ENCODE measurements at regions not wholly inside any gene's neighbourhood (a gene's known extent, or its start where the extent isn't known, plus 50 kb on each side); places are given as distances from the start of the nearest gene placed in this dataset.

DNA sequence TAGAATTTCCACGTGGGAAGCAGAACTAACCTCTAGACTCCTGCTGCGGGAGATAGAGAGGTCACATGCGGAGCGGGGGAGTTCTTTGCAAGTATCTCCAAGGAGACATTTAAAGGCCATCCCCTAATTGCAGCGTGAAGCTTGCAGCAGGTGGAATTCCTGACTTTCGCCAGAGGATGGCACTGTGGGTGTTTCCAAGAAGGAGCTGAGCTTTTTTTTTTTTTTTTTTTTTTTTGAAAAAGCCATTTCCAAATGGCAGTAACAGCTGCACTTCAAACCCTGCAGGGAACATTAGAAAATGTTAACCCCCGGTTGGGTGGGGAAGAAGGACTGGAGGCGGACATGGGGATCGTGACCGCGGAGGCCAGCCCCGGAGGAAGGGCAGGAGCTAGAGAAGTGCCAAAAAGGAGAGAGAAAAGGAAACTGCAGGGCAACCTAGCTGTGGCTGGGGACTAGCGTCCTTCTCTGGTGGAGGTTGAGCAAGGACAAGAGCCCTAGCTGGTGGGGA, 487.7 kb downstream of the TYW1 start:
- Histone ChIP-seq H3K27me3 (ENCODE audit: insufficient read depth, low read length) (no peaks in the 10 kb centered on the region), H2AFZ (ENCODE audit: low read depth, low read length) (peak overlapping the region; percentile 47), H3K4me2 (ENCODE audit: low read length) (peak overlapping the region; percentile 65), H3K9ac (ENCODE audit: low read length) (no peak overlapping the region), H3K79me2 (ENCODE audit: insufficient read depth, low read length) (no peaks in the 10 kb centered on the region), H4K20me1 (ENCODE audit: insufficient read depth, low read length) (no peaks in the 10 kb centered on the region), H3K36me3 (ENCODE audit: insufficient read depth, low read length) (no peaks in the 10 kb centered on the region), H3K4me3 (ENCODE audit: insufficient read depth, low read depth, low read length) (no peak overlapping the region), H3K27ac (ENCODE audit: low read depth, low read length) (no peak overlapping the region), H3K4me1 (ENCODE audit: insufficient read depth, low read length) (no peaks in the 10 kb centered on the region), H3K9me3 (ENCODE audit: insufficient read depth, low read depth, low read length) (no peaks in the 10 kb centered on the region)
- no peak overlapping the region for H3K4me3 Mint-ChIP-seq (ENCODE audit: unreplicated experiment)
- H3K27ac Mint-ChIP-seq (ENCODE audit: unreplicated experiment), result no peak overlapping the region
- no peaks in the 10 kb centered on the region for H3K27me3 Mint-ChIP-seq (ENCODE audit: low read depth, unreplicated experiment)
- TF ChIP-seq, protein P1, sequence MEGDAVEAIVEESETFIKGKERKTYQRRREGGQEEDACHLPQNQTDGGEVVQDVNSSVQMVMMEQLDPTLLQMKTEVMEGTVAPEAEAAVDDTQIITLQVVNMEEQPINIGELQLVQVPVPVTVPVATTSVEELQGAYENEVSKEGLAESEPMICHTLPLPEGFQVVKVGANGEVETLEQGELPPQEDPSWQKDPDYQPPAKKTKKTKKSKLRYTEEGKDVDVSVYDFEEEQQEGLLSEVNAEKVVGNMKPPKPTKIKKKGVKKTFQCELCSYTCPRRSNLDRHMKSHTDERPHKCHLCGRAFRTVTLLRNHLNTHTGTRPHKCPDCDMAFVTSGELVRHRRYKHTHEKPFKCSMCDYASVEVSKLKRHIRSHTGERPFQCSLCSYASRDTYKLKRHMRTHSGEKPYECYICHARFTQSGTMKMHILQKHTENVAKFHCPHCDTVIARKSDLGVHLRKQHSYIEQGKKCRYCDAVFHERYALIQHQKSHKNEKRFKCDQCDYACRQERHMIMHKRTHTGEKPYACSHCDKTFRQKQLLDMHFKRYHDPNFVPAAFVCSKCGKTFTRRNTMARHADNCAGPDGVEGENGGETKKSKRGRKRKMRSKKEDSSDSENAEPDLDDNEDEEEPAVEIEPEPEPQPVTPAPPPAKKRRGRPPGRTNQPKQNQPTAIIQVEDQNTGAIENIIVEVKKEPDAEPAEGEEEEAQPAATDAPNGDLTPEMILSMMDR (IDR thresholded peaks at IDR 0.05; ENCODE audit: insufficient read depth, low read depth, low read length), result peak; percentile 65
- TF ChIP-seq EZH2 (IDR thresholded peaks at IDR 0.05; ENCODE audit: insufficient read depth, low read length), result no peak
- no peaks in the 10 kb centered on the region for H3K36me3 Mint-ChIP-seq (ENCODE audit: low read depth, unreplicated experiment)
- DNase-seq (ENCODE audit: low read depth), result peak; percentile 34
- H3K4me1 Mint-ChIP-seq (ENCODE audit: low read depth, unreplicated experiment), result no peaks in the 10 kb centered on the region
- FAIRE-seq, result no peak
- no peaks in the 10 kb centered on the region for H3K9me3 Mint-ChIP-seq (ENCODE audit: unreplicated experiment)

DNA sequence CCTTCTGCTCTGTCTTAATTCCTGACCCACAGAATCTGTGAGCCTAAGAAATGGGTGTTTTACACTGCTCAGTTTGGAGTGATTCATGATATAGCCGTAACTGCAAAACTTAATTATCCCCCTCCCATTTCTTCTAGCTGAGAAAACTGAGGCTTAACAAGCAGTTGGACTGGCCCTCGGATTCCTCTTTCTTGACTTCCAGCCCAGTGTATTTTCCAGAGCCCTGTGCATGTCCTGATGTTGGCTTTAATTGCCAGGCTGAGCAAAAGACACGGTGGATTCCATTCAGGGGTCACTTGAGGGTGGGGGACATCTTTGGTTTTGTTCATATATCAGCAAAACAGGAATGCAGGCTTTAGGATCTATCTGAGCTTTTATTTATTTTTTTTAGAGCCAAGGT, 489.8 kb downstream of the TYW1 start:
- Histone ChIP-seq H2AFZ (ENCODE audit: low read depth, low read length) (no peak overlapping the region), H3K27ac (ENCODE audit: low read depth, low read length) (no peak overlapping the region), H3K4me2 (ENCODE audit: low read length) (no peak overlapping the region), H3K79me2 (ENCODE audit: insufficient read depth, low read length) (no peaks in the 10 kb centered on the region), H4K20me1 (ENCODE audit: insufficient read depth, low read length) (no peaks in the 10 kb centered on the region), H3K4me3 (ENCODE audit: insufficient read depth, low read depth, low read length) (no peak overlapping the region), H3K27me3 (ENCODE audit: insufficient read depth, low read length) (no peaks in the 10 kb centered on the region), H3K9me3 (ENCODE audit: insufficient read depth, low read depth, low read length) (no peaks in the 10 kb centered on the region), H3K9ac (ENCODE audit: low read length) (no peak overlapping the region), H3K36me3 (ENCODE audit: insufficient read depth, low read length) (no peaks in the 10 kb centered on the region), H3K4me1 (ENCODE audit: insufficient read depth, low read length) (no peaks in the 10 kb centered on the region)
- no peak overlapping the region for H3K4me3 Mint-ChIP-seq (ENCODE audit: unreplicated experiment)
- FAIRE-seq (no peak), DNase-seq (ENCODE audit: low read depth) (no peak)
- no peaks in the 10 kb centered on the region for H3K36me3 Mint-ChIP-seq (ENCODE audit: low read depth, unreplicated experiment)
- no peaks in the 10 kb centered on the region for H3K9me3 Mint-ChIP-seq (ENCODE audit: unreplicated experiment)
- no peak overlapping the region for H3K27ac Mint-ChIP-seq (ENCODE audit: unreplicated experiment)
- H3K27me3 Mint-ChIP-seq (ENCODE audit: low read depth, unreplicated experiment), result no peaks in the 10 kb centered on the region
- TF ChIP-seq EZH2 (IDR thresholded peaks at IDR 0.05; ENCODE audit: insufficient read depth, low read length), result no peak
- TF ChIP-seq, protein P1 (IDR thresholded peaks at IDR 0.05; ENCODE audit: insufficient read depth, low read depth, low read length), result no peak
- H3K4me1 Mint-ChIP-seq (ENCODE audit: low read depth, unreplicated experiment), result no peaks in the 10 kb centered on the region

DNA sequence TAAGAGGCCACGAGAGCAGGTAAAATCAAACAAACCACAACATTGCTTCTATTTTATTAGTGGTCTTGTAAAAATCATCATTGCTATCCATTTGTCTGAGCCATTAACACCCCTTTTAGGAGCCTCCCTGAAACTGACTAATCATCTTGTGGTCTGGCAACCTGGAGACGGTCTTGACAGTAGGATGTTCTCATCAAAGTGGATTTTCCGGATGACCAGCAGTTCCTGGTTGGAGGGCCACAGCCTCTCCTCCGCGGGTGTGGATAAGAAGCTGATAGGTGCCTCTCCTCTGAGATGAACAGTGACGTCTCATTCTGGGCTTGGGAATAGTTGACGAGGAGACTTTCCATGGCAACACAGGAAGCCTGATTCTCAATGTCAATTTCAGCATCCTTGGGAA, 490.7 kb downstream of the TYW1 start:
- TF ChIP-seq, protein P1 (IDR thresholded peaks at IDR 0.05; ENCODE audit: insufficient read depth, low read depth, low read length), result no peak
- no peak for TF ChIP-seq EZH2 (IDR thresholded peaks at IDR 0.05; ENCODE audit: insufficient read depth, low read length)
- H3K9me3 Mint-ChIP-seq (ENCODE audit: unreplicated experiment), result peaks cover 2% of the 10 kb centered on the region
- no peaks in the 10 kb centered on the region for H3K27me3 Mint-ChIP-seq (ENCODE audit: low read depth, unreplicated experiment)
- no peak overlapping the region for H3K27ac Mint-ChIP-seq (ENCODE audit: unreplicated experiment)
- FAIRE-seq, result no peak
- no peaks in the 10 kb centered on the region for H3K36me3 Mint-ChIP-seq (ENCODE audit: low read depth, unreplicated experiment)
- Histone ChIP-seq H3K36me3 (ENCODE audit: insufficient read depth, low read length) (no peaks in the 10 kb centered on the region), H3K4me3 (ENCODE audit: insufficient read depth, low read depth, low read length) (no peak overlapping the region), H3K79me2 (ENCODE audit: insufficient read depth, low read length) (no peaks in the 10 kb centered on the region), H3K9me3 (ENCODE audit: insufficient read depth, low read depth, low read length) (no peaks in the 10 kb centered on the region), H4K20me1 (ENCODE audit: insufficient read depth, low read length) (no peaks in the 10 kb centered on the region), H3K27ac (ENCODE audit: low read depth, low read length) (no peak overlapping the region), H3K9ac (ENCODE audit: low read length) (no peak overlapping the region), H3K27me3 (ENCODE audit: insufficient read depth, low read length) (no peaks in the 10 kb centered on the region), H3K4me1 (ENCODE audit: insufficient read depth, low read length) (no peaks in the 10 kb centered on the region), H3K4me2 (ENCODE audit: low read length) (no peak overlapping the region), H2AFZ (ENCODE audit: low read depth, low read length) (no peak overlapping the region)
- DNase-seq (ENCODE audit: low read depth), result no peak
- H3K4me1 Mint-ChIP-seq (ENCODE audit: low read depth, unreplicated experiment), result no peaks in the 10 kb centered on the region
- H3K4me3 Mint-ChIP-seq (ENCODE audit: unreplicated experiment), result no peak overlapping the region

All from astrocyte (in vitro differentiated cells and primary cell).